ENCODE measurements at regions not wholly inside any gene's neighbourhood (a gene's known extent, or its start where the extent isn't known, plus 50 kb on each side); places are given as distances from the start of the nearest gene placed in this dataset.

DNA sequence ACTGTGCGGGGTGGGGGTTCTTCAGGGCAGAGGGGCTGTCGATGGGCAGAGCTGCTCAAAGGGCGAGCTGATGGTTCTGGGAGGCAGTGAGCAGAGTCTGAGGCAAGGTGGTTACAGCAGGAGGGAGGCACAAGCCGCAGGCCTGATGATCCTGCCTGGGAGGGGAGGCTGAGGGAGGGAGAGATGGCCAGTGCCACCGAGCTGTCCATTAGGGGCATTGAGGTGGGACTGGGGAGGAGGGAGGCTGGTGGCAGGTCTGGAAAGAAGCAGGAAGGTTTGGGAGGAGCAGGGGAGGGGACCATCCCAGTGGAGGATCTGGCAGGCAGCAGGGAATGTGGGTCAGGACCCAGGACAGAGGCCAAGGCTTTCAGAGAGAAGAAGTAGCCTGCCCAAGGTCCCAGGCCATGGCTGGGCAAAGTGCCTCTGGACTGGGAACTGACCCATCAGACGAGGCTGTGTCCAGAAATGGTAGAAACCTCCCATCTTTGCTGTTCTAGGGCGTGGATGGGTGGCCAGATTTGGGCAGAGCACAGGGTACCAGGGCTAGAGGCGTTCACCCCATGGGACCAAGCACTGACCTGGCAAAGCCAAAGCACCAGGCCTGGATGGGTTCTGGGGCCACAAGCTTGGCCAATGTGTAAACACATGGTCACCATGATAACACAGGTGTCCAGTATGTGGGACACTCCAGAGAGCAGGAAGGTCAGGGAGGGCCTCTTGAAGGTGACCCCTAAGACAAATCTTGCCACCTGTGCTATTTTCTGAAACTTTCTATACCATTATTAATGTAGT, 55.5 kb downstream of the INHBB start:
- DNase-seq = no peak

DNA sequence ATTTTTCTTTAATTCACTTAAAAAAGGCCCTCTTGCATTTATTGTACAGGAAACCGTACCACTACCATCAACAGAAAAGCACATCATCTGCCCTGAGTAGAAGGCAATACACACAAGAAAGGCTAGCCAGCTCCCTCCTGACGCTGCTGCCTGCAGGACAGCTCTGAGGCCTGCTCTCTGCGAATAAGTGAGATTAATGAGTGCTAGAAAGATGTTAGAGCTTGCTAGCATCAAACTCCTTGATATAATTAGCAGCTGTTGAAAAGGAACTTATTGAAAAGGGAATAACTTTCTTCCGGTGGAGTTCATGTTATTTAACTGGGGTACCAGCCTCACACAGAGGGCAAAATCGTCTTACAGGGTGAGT, 56.1 kb downstream of the INHBB start:
- DNase-seq = no peak

DNA sequence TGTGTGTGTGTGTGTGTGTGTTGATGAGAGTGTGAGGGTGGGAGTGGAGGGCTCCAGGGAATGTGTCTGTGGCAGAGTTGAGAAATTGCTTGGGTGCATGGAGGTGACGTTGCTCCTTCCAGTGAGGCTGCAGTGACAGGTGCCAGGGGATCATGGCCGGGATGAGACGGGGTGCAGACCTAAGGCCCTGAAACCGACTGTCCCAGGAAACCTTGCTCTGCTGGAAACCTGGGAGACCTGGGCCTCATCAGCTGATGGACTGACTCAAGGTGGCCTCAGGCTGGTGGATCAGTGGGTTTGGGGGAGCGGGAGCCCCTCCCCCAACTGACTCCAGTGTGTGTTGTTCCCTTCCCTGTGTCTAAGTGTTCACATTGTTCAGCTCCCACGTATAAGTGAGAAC, 56.6 kb downstream of the INHBB start:
- no peak for DNase-seq

DNA sequence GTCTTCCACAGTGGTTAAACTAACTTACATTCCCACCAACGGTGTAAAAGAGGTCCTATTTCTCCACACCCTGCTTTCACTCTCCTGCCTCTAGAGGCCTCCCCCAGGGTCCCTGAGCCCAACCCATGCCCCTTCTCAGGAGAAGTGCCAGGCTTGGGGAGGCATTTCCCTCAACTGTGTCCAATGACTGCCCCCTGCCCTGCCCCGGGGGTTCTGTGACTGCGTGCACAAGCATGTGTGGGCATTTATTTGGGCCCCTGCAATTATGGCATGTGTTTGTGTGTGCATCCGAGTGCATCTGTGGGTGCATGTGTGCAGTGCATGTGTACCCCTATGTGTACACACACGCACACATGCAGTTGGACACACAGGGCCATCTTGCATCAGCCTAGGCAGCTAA, 57.3 kb downstream of the INHBB start:
- DNase-seq = no peak

DNA sequence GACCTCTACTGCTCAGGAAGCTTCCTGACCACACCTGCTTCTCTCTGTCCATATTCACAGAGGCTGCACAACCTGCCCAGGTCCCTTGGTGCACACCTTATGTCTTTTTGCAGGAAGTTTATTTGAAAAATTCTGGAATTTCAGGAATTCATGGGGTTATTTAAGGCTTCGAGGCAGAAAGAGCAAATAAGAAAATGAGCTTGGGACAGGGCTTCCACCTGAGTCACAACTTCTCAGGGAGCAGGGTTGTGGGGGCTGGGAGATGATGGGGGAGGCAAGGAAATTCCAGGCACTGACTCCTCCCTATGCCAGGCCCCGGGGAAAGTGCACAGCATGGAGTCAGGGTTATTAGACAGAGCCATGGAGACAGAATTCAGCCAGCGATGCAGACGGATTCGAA, 57.7 kb downstream of the INHBB start:
- DNase-seq = no peak

DNA sequence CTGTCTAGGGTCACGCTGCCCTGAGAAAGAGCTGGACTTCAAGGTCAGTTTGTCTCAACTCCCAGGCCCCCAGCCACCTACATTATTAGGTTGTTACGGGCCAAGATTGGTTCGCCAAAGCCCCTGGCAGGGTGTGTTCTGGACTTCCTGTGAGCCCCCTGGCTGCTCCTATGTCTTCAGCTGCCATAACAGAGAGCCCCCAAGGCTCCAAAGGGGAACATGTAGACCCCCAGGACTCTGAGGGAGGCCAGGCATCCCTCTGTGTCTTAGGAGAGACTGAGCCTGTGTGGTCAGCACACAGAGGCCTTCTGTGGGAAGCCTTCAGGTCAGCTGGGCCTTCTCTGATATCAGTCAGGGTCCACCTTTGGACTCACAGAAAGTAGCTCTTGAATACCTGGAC, 58.3 kb downstream of the INHBB start:
- DNase-seq = no peak

DNA sequence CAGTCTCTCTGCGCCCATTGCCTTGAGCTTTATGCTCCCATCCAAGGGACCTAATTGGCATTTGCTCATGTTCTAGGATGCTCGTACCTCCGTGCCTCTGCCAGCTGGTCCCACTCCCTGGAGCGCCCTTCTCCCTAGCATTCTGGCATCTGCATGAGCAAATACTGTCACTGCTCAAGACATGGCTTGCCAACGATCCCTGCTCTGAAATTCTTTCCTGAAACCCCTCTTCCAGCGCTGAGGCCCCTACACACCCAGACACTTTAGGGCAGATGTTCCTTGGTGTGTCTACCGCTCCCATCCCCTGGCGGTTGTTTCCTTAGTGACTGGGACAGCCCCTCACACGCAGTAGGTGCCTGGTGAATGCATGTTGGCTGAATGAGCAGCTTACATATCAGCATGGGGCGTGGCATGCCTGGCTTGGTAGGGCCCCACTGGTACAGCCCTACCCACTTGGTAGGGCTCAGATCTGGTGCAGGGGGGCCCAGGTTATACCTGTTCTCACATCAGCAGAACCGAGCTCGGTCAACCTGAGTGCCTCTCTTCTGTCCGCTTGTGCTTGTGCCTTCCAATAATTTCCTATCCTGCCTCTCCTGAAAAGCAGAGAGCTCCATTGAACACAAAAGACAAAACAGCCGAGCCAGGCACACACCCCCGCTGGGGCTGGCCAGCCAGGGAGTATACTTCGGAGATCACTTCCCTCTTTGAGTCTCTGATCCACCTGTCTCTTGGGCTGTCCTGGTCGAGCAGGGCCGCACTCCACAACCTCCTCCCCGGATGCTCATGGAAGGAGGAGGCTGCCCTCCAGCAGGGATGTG, 59.2 kb downstream of the INHBB start:
- no peak for DNase-seq

DNA sequence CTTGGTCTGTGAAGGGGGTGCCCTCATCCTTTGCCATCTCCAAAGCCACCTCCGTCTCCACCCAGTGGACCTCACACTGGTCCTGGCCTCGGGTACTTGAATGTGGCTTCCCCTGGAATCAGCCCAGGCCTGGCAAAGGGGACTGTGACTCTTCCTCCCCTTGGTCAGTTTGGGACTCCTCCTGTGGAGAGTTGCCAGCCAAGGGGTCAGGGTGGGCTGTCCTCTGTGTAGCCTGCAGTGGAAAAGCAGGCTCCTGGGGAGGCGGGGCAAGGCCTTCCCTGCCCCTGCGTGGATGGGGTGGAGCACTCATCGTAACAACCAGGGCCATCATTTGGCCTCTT, 59.8 kb downstream of the INHBB start:
- no peak for DNase-seq

DNA sequence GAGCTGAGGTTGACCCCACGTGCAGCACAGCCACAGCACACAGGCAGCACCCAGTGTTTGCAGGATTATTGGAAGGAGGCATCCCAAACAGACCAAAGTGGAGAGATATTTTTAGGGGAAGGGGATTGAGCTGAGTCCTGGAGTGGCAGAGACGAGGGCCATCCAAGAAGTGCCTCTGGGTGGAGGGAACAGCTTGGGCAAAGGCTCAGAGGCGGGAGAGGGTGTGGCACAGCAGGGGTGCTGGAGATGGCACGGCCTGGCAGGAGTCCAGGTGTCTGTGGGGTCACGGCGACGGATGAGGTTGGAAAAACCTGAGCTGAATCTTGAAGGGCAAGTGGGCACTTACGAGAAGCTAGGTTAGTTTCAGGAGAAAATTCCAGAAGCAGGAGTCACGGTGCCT, 60.6 kb downstream of the INHBB start:
- DNase-seq = no peak

DNA sequence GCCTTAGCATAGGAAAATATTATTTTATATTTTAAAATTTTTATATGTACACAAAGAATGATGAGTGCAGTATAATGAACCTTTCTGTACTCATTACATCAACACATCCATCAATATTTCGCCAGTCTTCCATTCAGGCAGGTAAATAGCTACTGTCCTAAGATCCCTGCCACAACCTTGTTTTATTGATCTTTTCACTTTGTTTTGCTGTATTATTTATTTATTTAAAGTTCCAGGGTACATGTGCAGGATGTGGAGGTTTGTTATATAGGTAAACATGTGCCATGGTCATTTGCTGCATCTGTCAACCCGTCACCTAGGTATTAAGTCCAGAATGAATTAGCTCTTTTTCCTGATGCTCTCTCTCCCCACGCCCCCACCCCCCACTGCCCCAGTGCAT, 64.6 kb downstream of the INHBB start:
- DNase-seq = no peak

DNA sequence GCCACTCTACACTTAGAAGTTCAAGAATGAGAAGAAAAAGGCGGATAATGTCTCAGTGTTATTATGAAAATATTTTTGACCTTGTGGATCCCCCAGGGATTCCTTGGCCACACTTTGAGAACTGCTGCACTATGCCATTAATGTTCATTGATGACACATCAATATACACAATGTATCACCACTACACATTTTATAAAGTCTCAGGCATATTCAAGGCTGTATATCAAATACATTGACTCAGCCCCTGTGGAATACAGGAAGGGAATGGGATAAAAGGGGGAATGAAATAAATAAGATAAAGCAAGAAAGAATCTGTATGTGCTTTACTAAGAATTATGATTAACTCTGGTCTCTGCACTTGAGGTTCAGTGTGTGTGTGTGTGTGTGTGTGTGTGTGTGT, 69.1 kb downstream of the INHBB start:
- DNase-seq = no peak

DNA sequence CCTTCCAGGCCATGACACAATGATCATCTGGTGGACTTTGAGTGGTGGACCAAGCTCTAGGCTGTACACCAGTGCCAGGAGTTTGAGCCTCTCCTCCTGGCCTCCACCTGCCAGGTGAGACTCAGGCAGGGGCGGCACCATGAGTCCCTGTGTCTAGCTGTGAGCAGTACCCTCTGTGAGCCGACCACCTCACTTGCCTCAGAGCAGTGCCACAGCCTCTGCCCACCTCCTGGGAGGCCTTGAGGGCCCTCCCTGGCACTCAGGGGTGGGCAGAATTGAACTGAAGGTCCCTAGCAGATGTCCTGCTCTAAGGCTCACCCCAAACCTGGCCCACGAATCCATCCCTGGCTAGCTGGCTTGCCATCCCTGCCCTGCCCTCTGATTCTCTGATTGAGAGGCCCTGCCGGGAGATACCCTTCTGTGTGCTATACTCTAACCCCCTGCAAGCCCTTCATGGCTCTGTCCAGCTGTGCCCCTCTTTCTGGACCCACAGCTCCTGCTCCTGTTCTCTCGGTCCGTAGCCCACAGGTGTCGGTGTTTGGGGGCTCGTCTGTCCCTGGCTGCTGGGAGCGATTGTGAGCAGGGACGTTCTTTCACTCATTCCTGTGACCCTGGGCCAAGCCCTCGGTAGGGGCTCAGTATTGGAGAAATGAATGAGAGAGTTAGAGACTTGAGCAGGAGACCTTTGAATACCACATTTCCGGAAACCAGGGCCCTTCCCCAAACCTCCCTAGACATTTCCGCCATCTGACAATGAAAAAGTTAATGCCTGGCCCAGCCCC, 70.0 kb downstream of the INHBB start:
- DNase-seq = no peak

DNA sequence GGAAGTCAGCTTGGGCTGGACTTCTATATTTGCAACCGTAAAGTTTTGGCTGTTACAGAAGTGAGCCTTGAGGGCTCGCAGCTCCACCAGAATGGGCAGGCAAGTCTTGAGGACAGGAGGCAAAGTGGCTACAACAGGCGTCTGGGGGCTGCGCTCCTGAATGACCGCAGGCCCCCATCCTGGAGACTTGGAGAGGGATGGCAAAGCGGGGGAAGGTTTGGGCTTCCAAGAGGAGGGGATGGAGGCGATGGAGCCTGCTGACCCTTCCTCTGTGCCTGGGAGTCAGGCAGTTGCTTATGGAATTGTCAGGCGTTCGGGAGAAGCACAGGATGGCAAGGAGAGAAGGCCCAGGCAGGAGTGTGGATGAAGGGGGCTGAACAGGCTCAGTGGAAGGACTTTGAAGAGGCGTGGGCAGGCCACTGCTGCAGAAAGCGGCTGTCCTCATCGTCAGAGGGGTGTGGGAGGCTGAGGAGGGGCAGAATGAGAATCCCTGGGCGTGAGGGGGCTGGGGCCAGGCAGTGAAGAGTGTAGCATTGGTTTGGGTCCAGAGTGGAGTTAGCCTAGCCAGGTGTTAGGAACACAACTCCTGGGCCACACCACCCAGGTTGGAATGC, 72.3 kb downstream of the INHBB start:
- no peak for DNase-seq

DNA sequence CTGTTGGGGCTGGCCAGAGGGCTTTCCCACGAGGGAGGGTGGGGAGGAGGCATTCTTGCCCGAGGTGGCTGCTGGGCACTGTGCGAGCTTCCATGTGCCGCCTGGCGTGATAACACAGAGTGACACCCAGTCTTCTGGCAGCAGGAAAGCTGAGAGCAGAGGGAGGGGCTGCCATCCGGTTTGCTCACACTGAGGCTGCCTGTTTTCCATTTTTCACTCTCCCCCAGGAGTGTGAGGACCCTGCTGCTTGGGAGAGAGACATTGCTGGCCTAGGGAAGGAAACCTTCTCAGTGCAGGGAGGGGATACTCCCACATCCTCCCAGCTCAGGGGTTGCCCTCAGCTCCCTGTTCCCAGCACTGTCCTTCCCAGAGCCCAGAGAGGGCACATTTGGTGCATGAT, 73.1 kb downstream of the INHBB start:
- DNase-seq = no peak

DNA sequence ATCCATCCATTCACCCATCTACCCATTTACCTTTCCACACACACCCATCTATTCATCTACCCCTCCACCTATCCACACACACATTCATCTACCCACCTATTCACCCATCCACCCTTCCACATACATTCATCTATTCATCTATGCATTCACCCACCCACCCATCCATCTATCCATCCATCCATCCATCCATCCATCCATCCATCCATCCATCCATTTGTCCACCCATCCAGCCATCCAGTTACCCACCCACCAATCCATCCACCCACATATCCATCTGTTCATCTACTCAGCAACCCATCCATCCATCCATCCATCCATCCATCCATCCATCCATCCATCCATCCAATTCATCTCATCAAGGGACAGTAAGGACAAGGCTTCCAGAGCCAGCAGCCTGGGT, 74.0 kb downstream of the INHBB start:
- DNase-seq = no peak

DNA sequence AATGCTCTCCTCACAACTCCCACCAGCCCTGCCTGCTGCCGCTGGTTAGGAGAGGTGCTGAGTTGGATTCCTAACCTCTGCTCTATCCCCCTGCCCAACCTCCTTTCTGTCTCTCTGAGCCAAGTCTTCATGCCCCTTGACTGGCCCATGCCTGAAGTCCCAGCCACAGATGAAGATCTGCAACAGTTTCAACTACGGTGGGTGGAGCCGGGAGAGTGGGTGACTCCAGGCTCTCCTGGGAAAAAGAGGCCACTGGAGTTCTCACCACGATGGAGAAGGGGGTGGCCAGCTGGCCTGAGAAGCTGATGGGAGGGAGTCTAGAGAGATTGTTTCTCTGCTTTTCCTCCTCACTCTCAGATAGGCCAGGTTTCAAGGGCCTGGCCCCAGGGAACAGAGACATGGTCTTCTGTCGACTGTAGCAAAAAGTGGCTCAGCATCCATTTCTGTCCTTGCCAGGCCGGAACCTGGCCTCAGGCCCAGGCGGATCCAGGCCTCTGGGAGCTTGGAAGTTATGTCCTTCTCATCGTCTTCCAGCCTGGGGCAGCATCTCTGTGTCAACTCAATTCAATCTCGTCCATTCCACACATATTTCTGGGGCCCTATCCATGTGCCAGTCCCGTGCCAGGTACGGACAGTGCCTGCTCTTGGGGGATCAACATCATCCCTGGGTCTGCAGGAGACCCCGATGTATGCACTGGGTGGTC, 75.3 kb downstream of the INHBB start:
- DNase-seq = no peak

DNA sequence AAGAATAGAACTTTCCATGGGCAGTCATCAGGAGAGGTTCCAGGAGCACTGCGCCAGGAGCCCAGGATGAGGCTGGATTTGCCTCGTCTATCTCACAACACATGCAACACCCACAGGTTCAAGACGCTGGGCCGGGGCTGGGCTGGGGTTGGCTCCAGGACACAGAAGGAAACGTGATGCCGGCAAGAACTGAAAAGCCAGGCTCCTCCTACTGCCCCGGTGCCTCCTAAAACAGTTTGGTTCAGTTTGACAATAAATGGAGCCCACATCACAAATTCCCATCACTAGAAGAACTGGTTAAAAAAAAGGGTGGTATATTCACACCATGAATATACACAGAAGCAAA, 75.9 kb downstream of the INHBB start:
- DNase-seq = no peak

DNA sequence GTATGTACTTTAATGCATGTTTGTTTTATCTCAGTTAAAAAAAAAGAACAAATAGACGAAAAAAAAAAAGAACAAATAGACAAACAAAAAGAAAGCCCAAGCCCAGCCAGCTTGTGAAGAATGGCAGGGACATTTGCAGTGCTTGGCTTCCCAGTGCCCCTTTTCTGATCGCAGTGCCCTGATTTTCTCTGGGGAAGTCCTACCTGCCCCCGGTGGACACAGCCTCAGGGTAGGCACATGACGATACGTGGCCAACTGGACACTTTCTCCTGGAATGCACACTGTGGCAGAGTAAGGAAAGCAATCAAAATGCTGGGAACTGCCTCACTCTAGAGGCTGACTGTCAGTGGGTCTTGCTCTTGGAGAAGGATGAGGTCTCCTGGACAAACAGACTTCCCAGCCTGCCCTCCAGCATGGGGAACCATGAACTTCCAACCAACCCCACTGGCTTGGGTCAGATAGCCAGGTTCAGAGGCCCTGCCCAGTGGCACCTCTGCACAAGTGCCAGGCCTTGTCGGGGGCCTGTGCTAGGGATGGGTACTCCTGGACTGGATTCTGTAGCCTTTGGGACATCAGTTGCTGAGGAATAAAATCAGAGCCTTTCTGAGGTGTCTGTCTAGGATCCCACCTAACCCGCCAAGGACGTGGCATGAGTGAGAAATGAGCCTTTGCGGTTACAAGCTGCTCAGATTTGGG, 76.7 kb downstream of the INHBB start:
- DNase-seq = no peak

DNA sequence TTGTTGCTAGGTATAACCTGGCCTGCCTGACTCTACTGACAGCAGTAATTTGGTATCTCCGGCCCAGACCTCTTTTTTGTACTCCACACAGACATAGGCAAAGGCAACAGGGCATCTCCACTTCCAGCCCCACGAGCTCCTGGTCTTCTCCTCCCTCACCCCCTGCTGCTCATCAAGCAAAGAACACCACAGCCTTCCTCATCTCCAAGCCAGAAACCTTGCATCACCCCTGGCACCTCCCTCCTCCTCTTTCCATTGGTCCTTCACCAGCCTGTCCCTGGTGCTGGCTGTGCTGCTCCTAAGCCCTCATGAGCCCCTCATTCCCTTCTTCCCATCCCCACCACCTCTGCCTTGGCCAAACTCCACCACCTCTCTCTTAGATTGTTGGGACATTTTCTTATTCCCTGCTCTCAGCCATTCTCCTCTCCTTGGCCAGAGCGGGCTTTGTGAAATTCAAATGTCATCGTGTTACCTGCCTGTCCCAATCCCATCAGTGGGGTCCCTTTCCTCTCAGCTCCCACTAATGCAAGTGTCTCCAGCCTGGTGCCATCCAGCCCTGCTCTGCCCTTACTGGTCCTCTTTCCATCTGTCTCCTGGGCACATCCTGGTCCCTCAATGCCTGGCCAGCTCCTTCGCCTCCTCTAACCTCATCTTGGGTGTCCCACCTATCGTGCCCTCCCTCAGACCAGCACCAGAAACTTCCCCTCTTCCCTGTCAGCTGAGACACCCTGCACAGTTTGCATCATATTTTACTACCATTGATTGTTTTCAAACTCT, 77.4 kb downstream of the INHBB start:
- DNase-seq = no peak

DNA sequence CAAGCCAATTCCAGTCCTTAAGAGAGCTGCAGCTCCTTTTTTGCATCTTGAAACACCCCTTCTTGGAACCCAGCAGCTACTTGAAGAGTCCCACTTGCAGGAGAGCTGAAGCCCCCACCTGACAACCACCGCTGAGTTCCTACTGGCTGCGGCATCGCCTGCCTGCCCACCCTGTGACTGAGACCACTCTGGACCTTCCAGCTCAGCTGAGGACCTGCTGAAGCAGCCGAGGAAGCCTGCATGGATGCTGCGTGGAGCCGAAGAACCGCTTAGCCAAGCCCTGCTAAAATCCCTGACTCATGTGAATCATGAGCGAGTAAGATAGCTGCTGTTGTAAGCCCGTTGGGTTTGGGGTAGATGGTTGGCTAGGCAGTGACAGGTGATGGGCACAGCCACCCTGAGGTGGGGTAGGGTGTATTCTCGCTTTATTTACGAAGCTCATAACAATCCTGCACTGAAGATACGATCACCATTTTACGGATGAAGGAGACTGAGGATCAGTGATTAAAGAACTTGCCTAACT, 78.4 kb downstream of the INHBB start:
- DNase-seq = no peak

DNA sequence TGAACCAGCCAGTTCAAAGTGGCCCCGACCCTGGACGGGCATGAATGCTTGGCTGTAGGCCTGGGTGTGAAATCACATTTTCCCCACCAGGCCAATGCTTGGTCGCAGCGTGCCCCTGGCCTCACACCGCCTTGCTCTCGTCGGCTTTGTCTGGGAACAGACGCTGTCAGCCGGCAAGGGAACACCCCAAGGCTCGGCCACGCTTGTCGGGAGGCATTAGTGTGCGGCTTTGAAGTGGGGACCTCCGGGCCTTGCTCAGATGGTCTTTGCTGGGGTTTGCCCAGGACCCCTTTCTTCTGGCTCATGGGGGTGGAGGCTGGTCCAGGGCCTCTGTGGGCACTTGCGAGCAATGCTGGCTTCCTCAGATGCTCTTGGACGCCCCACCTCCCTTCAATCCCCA, 79.1 kb downstream of the INHBB start:
- DNase-seq = no peak

Measured in NCI-H187 (cell line).